Peyer's patch (tissue), 4 donors: ENCODE measurements at regions not wholly inside any gene's neighbourhood (a gene's known extent, or its start where the extent isn't known, plus 50 kb on each side); places are given as distances from the start of the nearest gene placed in this dataset.
"Not testable (repeated sequence)": the region's sequence is repeated elsewhere in the genome, so short reads cannot be mapped to it uniquely, and the experiment has no call there.

Experiments
- POLR2A ChIP-seq, 2 donors: fragments of 450-650 bp; IDR thresholded peaks; one replicate each; pipeline ENCODE4 v1.5.1; 2017; ENCODE audit warnings: antibody characterized with exemption in 2 of 2, mild to moderate bottlenecking in 2 of 2, moderate library complexity in 2 of 2
- TF ChIP-seq, protein P1 (sequence below), 6 experiments: fragments of 450-650 bp in 4 of 6; fragments of 200-600 bp in 2 of 6; sonication (generic) in 1 of 6; IDR thresholded peaks; one replicate each; pipeline ENCODE4 v1.5.1; 2017 to 2019; ENCODE audit warnings: antibody characterized with exemption in 6 of 6, mild to moderate bottlenecking in 3 of 6, moderate library complexity in 1 of 6

- TF ChIP-seq, protein P1, sequence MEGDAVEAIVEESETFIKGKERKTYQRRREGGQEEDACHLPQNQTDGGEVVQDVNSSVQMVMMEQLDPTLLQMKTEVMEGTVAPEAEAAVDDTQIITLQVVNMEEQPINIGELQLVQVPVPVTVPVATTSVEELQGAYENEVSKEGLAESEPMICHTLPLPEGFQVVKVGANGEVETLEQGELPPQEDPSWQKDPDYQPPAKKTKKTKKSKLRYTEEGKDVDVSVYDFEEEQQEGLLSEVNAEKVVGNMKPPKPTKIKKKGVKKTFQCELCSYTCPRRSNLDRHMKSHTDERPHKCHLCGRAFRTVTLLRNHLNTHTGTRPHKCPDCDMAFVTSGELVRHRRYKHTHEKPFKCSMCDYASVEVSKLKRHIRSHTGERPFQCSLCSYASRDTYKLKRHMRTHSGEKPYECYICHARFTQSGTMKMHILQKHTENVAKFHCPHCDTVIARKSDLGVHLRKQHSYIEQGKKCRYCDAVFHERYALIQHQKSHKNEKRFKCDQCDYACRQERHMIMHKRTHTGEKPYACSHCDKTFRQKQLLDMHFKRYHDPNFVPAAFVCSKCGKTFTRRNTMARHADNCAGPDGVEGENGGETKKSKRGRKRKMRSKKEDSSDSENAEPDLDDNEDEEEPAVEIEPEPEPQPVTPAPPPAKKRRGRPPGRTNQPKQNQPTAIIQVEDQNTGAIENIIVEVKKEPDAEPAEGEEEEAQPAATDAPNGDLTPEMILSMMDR (IDR thresholded peaks at IDR 0.05): not testable (repeated sequence)
- TF ChIP-seq POLR2A (IDR thresholded peaks at IDR 0.05): not testable (repeated sequence)
Measured at GRCh38 chr20:40004092-40004491, 684.9 kb downstream of the MAFB start.
